IPS DF 6.9 (cell line): ENCODE measurements at regions not wholly inside any gene's neighbourhood (a gene's known extent, or its start where the extent isn't known, plus 50 kb on each side); places are given as distances from the start of the nearest gene placed in this dataset.
"Not testable (repeated sequence)": the region's sequence is repeated elsewhere in the genome, so short reads cannot be mapped to it uniquely, and the experiment has no call there.

Experiments used
- DNase-seq: peaks from one replicate; pipeline ENCODE4 v3.0.0-alpha.2; 2013; ENCODE audit warnings: low read depth, low spot score
- H3K27ac ChIP-seq: one replicate; pipeline ENCODE4 v1.5.1; 2013; ENCODE audit warnings: low read length, control low read depth
- H3K27me3 ChIP-seq: 2 replicates; pipeline ENCODE4 v1.6.1; 2013; ENCODE audit warnings: mild to moderate bottlenecking, low read length; ENCODE audit not compliant: control insufficient read depth, insufficient read depth
- H3K36me3 ChIP-seq: 2 replicates; pipeline ENCODE4 v1.6.1; 2013; ENCODE audit warnings: low read length; ENCODE audit not compliant: control insufficient read depth, insufficient read depth
- H3K4me1 ChIP-seq: 2 replicates; pipeline ENCODE4 v1.6.1; 2013; ENCODE audit warnings: low read length; ENCODE audit not compliant: control insufficient read depth, insufficient read depth
- H3K4me3 ChIP-seq: 2 replicates; pipeline ENCODE4 v1.5.1; 2013; ENCODE audit warnings: mild to moderate bottlenecking, low read length
- H3K9me3 ChIP-seq: 2 replicates; pipeline ENCODE4 v1.6.1; 2013; ENCODE audit warnings: low read length, inconsistent platforms; ENCODE audit not compliant: control insufficient read depth, insufficient read depth
- WGBS: extraction: QIAGEN DNeasy Blood & Tissue Kit; methylation state at CpG from one replicate; pipeline ENCODE4 v1.1.7; 2013; ENCODE audit warnings: mixed read lengths, missing lambda C conversion rate; ENCODE audit not compliant: insufficient read length, insufficient coverage; 5-methylcytosine and 5-hydroxymethylcytosine counted together

DNA sequence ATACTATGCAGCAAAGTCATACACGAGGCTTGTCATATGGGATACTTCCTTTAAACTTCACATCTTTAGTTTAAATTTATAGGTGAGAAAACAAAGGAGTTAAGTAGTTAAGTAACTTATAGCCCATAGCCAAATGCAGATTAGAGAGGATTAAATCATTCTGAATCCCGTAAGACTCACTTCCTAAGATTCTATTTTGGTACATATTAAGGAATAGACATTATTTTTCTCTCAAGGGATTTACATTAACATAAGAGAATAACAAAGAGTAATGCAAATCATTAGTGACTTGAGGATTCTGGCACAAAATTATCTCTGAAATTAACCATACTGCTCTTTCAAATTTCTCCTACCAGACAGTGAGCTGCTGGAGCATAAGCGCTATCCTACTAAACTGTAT lies 747.4 kb upstream of the ARPP21 start:
- H3K27ac ChIP-seq = no peak overlapping the region
- no peaks in the 10 kb centered on the region for H3K9me3 ChIP-seq
- no peaks in the 10 kb centered on the region for H3K4me1 ChIP-seq
- DNase-seq = no peak
- WGBS = no CpG with 5 or more reads among the region's 3 CpGs
- no peak overlapping the region for H3K4me3 ChIP-seq
- H3K27me3 ChIP-seq = no peaks in the 10 kb centered on the region
- no peaks in the 10 kb centered on the region for H3K36me3 ChIP-seq

DNA sequence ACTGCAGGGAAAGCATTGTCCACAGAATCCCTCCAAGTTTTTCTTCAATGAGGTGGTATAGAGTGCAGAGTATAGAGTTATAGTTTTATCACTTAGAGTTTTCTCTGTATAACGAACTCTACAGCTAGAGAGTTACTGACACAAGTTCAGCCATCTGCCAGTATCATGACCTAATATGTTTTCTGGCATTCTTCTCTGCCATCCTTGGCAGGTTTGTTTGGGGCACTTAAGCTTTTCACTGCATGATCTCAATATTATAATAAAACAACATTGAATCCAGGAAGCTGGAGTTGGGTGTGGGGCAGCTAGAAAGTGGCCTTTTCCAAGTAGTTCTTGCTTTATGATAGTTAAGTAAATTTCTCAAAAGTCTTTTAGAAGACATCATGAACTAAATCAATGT lies 743.5 kb upstream of the ARPP21 start:
- WGBS = no CpG with 5 or more reads among the region's 1 CpG
- Histone ChIP-seq H3K4me1 (no peaks in the 10 kb centered on the region), H3K36me3 (no peaks in the 10 kb centered on the region), H3K27ac (no peak overlapping the region), H3K4me3 (no peak overlapping the region), H3K27me3 (no peaks in the 10 kb centered on the region), H3K9me3 (no peaks in the 10 kb centered on the region; the same call in 1 of the 2 replicates)
- DNase-seq = no peak

DNA sequence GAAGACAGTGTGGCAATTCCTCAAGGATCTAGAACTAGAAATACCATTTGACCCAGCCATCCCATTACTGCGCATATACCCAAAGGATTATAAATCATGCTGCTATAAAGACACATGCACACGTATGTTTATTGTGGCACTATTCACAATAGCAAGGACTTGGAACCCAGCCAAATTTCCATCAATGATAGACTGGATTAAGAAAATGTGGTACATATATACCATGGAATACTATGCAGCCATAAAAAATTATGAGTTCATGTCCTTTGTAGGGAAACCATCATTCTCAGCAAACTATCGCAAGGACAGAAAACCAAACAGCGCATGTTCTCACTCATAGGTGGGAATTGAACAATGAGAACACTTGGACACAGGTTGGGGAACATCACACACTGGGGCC lies 729.6 kb upstream of the ARPP21 start:
- H3K27ac ChIP-seq, DNase-seq: not testable (repeated sequence)
- no CpG with 5 or more reads among the region's 4 CpGs for WGBS

DNA sequence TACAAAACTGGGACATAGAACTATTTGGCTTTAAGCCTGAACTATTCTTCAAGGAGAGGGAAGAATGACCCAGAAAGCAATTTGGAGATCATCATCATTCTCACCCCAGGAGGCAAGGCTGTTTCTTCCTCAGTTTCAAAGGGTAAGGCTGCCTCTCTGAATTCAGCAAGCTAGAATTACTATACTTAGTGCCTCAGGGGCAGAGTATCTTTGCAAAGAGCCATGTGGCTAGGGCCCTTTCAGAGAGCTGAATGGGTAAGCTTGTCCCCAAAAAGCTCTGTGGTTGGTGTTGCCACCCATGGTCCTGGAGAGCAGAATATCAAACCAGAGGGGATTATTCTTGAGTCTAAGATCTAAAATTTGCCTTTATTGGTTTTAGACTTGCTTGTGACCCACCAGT lies 720.3 kb upstream of the ARPP21 start:
- no peaks in the 10 kb centered on the region for H3K36me3 ChIP-seq
- H3K27ac ChIP-seq = no peak overlapping the region
- no peak overlapping the region for H3K4me3 ChIP-seq
- no peaks in the 10 kb centered on the region for H3K27me3 ChIP-seq
- no peaks in the 10 kb centered on the region for H3K4me1 ChIP-seq
- DNase-seq = no peak
- H3K9me3 ChIP-seq = no peaks in the 10 kb centered on the region

More for the DNA sequence above, 729.6 kb upstream of the ARPP21 start:
- H3K36me3 ChIP-seq, H3K4me3 ChIP-seq, H3K4me1 ChIP-seq, H3K27me3 ChIP-seq, H3K9me3 ChIP-seq: not testable (repeated sequence)

DNA sequence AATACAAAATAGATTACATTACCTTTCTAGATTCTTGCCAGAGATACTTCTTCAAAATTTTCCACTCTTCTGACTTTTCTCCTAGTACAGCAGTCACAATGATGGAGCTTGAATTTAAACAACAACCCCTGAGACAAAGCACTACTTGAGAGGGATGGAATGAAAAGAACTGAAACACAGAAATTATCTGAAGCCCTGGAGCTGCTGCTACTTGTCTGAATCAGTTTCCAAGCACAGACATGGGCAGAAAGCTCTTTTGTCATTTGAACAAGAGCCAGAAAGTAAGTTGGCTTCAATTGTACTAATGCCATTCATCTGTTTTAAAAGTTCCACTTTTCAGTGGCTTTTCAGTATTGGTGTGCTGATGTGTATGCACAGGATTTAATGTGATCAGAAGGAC lies 718.5 kb upstream of the ARPP21 start:
- H3K27ac ChIP-seq = no peak overlapping the region
- no peaks in the 10 kb centered on the region for H3K9me3 ChIP-seq
- H3K36me3 ChIP-seq = no peaks in the 10 kb centered on the region
- no peaks in the 10 kb centered on the region for H3K27me3 ChIP-seq
- DNase-seq = no peak
- H3K4me3 ChIP-seq = no peak overlapping the region
- H3K4me1 ChIP-seq = no peaks in the 10 kb centered on the region

DNA sequence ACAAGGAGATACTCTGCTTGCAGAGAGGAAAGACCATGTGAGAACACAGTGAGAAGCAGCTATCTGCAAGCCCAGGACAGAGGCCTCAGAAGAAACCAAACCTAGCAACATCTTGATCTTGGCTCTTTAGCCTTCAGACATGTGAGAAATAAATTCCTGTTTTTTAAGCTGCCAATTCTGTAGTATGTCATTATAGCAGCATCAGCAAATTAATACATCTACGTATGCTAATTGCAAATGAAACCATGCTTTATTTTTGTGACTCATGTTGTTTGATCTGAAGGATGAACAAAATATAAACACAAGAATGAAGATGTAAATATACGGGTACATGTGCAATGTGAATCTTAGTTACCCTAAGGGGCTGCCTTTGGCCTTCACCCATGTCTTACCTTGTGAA lies 714.4 kb upstream of the ARPP21 start:
- Histone ChIP-seq H3K4me3 (no peak overlapping the region), H3K9me3 (no peaks in the 10 kb centered on the region), H3K4me1 (no peaks in the 10 kb centered on the region), H3K27me3 (no peaks in the 10 kb centered on the region), H3K36me3 (no peaks in the 10 kb centered on the region), H3K27ac (no peak overlapping the region)
- no peak for DNase-seq
- no CpG with 5 or more reads among the region's 2 CpGs for WGBS

DNA sequence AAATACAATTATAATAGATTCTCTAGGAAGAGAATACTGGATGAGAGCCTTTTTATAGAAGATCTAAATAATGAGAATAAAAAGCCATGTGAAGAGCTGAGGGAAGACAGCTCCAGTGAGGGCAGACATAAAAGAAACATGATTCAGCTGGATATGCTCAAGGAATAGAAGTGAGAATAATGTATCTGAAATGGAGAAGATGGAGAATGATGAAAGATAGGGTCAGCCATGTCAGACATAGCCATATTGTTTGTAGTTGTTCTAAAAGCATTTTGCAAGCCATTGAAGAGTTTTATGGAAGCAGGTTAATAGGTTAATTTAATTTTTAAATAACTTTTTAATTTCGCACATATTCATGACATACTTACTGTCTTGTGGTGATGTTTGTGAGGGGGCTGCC lies 713.5 kb upstream of the ARPP21 start:
- H3K36me3 ChIP-seq = no peaks in the 10 kb centered on the region
- H3K27ac ChIP-seq = no peak overlapping the region
- no peak overlapping the region for H3K4me3 ChIP-seq
- WGBS = no CpG with 5 or more reads among the region's 1 CpG
- no peaks in the 10 kb centered on the region for H3K27me3 ChIP-seq
- no peak for DNase-seq
- H3K4me1 ChIP-seq = no peaks in the 10 kb centered on the region
- H3K9me3 ChIP-seq = no peaks in the 10 kb centered on the region

DNA sequence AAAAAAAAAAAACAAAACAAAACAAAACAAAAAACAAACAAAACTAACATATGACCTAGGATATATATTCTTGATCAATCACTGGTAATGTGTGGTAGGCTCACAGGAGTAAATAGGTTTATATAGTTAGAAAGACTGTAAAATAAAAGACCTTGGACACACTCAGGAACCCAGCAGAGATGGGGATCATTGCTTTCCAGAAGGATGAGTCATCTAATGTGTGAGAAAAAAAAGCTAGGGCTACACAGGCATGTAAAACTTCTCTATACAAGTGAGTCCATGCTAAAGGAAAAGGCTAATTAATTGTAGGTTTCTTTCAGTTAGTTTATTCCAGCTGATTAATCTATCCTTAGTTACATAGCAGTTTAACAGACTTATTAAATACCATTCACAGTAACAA lies 710.3 kb upstream of the ARPP21 start:
- no peaks in the 10 kb centered on the region for H3K9me3 ChIP-seq
- no peak overlapping the region for H3K4me3 ChIP-seq
- no peaks in the 10 kb centered on the region for H3K27me3 ChIP-seq
- DNase-seq = no peak
- H3K27ac ChIP-seq = no peak overlapping the region
- no peaks in the 10 kb centered on the region for H3K36me3 ChIP-seq
- no peaks in the 10 kb centered on the region for H3K4me1 ChIP-seq

DNA sequence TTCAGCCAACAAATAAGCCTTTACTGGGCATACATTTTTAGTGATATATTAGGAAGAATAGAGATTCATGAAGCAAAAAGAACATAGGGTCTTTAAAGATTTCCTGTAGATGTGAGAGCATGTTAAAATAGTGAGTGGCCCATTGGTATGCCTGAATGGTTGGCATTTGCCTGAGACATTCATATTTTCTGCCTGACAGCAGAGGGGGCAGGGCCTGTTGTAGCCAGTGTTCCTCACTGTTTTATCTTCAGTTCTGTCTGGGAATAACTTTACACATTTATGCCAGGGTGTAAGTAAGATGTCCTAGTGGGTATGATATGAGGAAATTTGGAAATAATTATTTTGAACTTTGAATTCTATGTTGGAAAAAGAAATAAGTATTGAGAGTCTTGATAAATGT lies 704.7 kb upstream of the ARPP21 start:
- Histone ChIP-seq H3K36me3 (no peaks in the 10 kb centered on the region), H3K27me3 (no peaks in the 10 kb centered on the region), H3K4me3 (no peak overlapping the region), H3K27ac (no peak overlapping the region), H3K9me3 (no peaks in the 10 kb centered on the region), H3K4me1 (no peaks in the 10 kb centered on the region)
- DNase-seq = no peak

DNA sequence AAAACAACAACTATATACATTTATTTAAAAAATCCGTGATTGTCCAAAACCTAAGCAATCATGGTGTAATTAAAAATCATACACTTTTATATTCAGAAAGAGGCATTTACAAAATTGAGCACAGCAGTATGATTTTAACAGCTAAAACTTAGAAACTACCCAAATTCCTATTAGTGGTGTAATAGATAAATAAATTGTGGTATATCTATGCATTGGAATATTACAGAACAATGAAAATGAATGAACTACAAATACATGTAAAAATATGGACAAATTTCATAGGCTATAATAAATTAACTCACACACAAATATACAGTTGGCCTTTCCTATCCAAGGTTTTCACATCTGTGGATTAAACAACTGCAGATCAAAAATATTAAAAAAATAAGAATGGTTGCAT lies 700.5 kb upstream of the ARPP21 start:
- DNase-seq = no peak
- no peaks in the 10 kb centered on the region for H3K4me1 ChIP-seq
- H3K36me3 ChIP-seq = no peaks in the 10 kb centered on the region
- WGBS = no CpG with 5 or more reads among the region's 1 CpG
- no peak overlapping the region for H3K27ac ChIP-seq
- no peaks in the 10 kb centered on the region for H3K9me3 ChIP-seq
- H3K4me3 ChIP-seq = no peak overlapping the region
- H3K27me3 ChIP-seq = no peaks in the 10 kb centered on the region

DNA sequence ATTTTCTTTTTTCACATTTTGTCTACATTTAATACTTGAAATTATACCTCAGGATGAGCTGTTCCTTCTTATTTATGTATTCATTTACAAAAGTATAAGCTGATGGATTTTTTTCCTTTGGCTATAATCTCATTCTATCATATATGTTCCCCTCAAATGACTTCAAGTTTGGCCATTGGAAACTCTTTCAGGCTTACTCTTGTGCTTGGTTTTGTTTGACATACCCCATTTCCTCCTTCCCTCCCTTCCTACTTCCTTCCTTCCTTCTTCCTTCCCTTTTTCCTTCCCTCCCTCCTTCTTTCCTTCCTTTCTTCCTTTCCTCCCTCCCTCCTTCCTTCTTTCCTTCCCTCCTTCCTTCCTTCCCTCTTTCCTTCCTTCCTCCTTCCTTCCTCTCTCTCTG lies 697.1 kb upstream of the ARPP21 start:
- Histone ChIP-seq H3K27me3 (no peaks in the 10 kb centered on the region), H3K27ac (no peak overlapping the region), H3K36me3 (no peaks in the 10 kb centered on the region), H3K9me3 (no peaks in the 10 kb centered on the region), H3K4me3 (no peak overlapping the region), H3K4me1 (no peaks in the 10 kb centered on the region)
- no peak for DNase-seq

DNA sequence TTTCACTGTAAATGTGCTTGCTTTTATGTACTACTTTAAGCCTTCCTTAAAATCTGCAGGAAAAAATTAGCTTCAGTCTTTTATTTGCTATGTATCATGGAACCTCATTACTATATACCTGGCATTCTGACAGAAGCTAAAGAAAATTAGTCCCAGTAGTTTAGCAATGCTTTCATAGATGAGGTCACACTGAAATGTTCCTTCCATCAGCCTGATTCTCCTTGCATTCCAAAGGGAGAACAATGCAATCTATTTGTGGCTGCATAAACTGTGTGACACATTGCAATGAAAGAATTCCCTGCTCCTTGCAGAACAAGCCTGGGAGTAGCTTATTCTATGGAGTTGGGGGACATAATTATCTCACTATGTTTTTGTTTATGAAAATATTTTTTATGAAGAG lies 691.5 kb upstream of the ARPP21 start:
- Histone ChIP-seq H3K4me3 (no peak overlapping the region), H3K36me3 (no peaks in the 10 kb centered on the region), H3K4me1 (no peaks in the 10 kb centered on the region), H3K9me3 (no peaks in the 10 kb centered on the region), H3K27ac (no peak overlapping the region), H3K27me3 (no peaks in the 10 kb centered on the region)
- DNase-seq = no peak
